ENCODE measurements at regions not wholly inside any gene's neighbourhood (a gene's known extent, or its start where the extent isn't known, plus 50 kb on each side); places are given as distances from the start of the nearest gene placed in this dataset.

GRCh38 chr15:44873103-44873502, 83.4 kb upstream of the TERB2 start:
- ChIA-PET POLR2A (ENCODE audit: low non-redundant PET) (no interaction called here), CTCF (no interaction called here)
- no peak for TF ChIP-seq CTCF (conservative IDR thresholded peaks at IDR 0.05; ENCODE audit: low read depth, low read length)
- TF ChIP-seq EZH2 (IDR thresholded peaks at IDR 0.05; ENCODE audit: borderline replicate concordance, low read depth, low read length, poor library complexity, severe bottlenecking): no peak
- no peaks in the 10 kb centered on the region for H3K27me3 ChIP-seq (replicated peaks; ENCODE audit: insufficient read depth, low read depth, low read length, poor library complexity)
- BruUV-seq (replicated peaks): no TSS peak
- intact Hi-C loops (cut with micrococcal nuclease; ENCODE audit: unreplicated experiment): no loop called here
- no peak overlapping the region for H3K27ac ChIP-seq (ENCODE audit: low read depth, low read length, poor library complexity, severe bottlenecking)
- peaks cover 26% of the 10 kb centered on the region for H3K9me3 ChIP-seq (ENCODE audit: low read depth, low read length, poor library complexity, severe bottlenecking)
- H3K4me3 ChIP-seq (ENCODE audit: low read depth, low read length, poor library complexity, severe bottlenecking): no peak overlapping the region
- H3K36me3 ChIP-seq (ENCODE audit: insufficient read depth, low read length, poor library complexity, severe bottlenecking): peaks cover 2% of the 10 kb centered on the region
- no peaks in the 10 kb centered on the region for H3K4me1 ChIP-seq (ENCODE audit: insufficient read depth, low read length, poor library complexity, severe bottlenecking)
- DNase-seq (ENCODE audit: low spot score): no peak

GRCh38 chr15:44879066-44879465, 77.4 kb upstream of the TERB2 start:
- Histone ChIP-seq H3K36me3 (ENCODE audit: insufficient read depth, low read length, poor library complexity, severe bottlenecking) (peaks cover 2% of the 10 kb centered on the region), H3K4me3 (ENCODE audit: low read depth, low read length, poor library complexity, severe bottlenecking) (no peak overlapping the region), H3K4me1 (ENCODE audit: insufficient read depth, low read length, poor library complexity, severe bottlenecking) (peaks cover 4% of the 10 kb centered on the region), H3K9me3 (ENCODE audit: low read depth, low read length, poor library complexity, severe bottlenecking) (peaks cover 47% of the 10 kb centered on the region), H3K27ac (ENCODE audit: low read depth, low read length, poor library complexity, severe bottlenecking) (no peak overlapping the region), H3K27me3 (replicated peaks; ENCODE audit: insufficient read depth, low read depth, low read length, poor library complexity) (no peaks in the 10 kb centered on the region)
- TF ChIP-seq EZH2 (IDR thresholded peaks at IDR 0.05; ENCODE audit: borderline replicate concordance, low read depth, low read length, poor library complexity, severe bottlenecking) (no peak), CTCF (conservative IDR thresholded peaks at IDR 0.05; ENCODE audit: low read depth, low read length) (no peak)
- no TSS peak for BruUV-seq (replicated peaks)
- DNase-seq (ENCODE audit: low spot score): no peak
- POLR2A ChIA-PET (ENCODE audit: low non-redundant PET): no interaction called here
- intact Hi-C loops (cut with micrococcal nuclease; ENCODE audit: unreplicated experiment): no loop called here
- CTCF ChIA-PET: no interaction called here

- H3K27me3 ChIP-seq (replicated peaks; ENCODE audit: insufficient read depth, low read depth, low read length, poor library complexity): no peaks in the 10 kb centered on the region
- intact Hi-C loops (cut with micrococcal nuclease; ENCODE audit: unreplicated experiment): no loop called here
- BruUV-seq (replicated peaks): no TSS peak
- peaks cover 2% of the 10 kb centered on the region for H3K36me3 ChIP-seq (ENCODE audit: insufficient read depth, low read length, poor library complexity, severe bottlenecking)
- TF ChIP-seq EZH2 (IDR thresholded peaks at IDR 0.05; ENCODE audit: borderline replicate concordance, low read depth, low read length, poor library complexity, severe bottlenecking) (no peak), CTCF (conservative IDR thresholded peaks at IDR 0.05; ENCODE audit: low read depth, low read length) (no peak)
- ChIA-PET POLR2A (ENCODE audit: low non-redundant PET) (no interaction called here), CTCF (no interaction called here)
- H3K4me3 ChIP-seq (ENCODE audit: low read depth, low read length, poor library complexity, severe bottlenecking): no peak overlapping the region
- H3K27ac ChIP-seq (ENCODE audit: low read depth, low read length, poor library complexity, severe bottlenecking): no peak overlapping the region
- DNase-seq (ENCODE audit: low spot score): no peak
- H3K9me3 ChIP-seq (ENCODE audit: low read depth, low read length, poor library complexity, severe bottlenecking): peaks cover 27% of the 10 kb centered on the region
- H3K4me1 ChIP-seq (ENCODE audit: insufficient read depth, low read length, poor library complexity, severe bottlenecking): peaks cover 5% of the 10 kb centered on the region
Observed at GRCh38 chr15:44882499-44882968, 74.0 kb upstream of the TERB2 start.
